ENCODE measurements at regions not wholly inside any gene's neighbourhood (a gene's known extent, or its start where the extent isn't known, plus 50 kb on each side); places are given as distances from the start of the nearest gene placed in this dataset.

GRCh38 chr2:198385326-198385725 lies 580.9 kb downstream of the PLCL1 start:
- no peak for DNase-seq

- no peak for DNase-seq
Measured at GRCh38 chr2:198383392-198383791, 579.0 kb downstream of the PLCL1 start.

- DNase-seq, result no peak
Measured at GRCh38 chr2:198382811-198383210, 578.4 kb downstream of the PLCL1 start.

- no peak for DNase-seq
Measured at GRCh38 chr2:198376677-198377076, 572.3 kb downstream of the PLCL1 start.

- DNase-seq, result no peak
Measured at GRCh38 chr2:198375083-198375410, 570.7 kb downstream of the PLCL1 start.

- DNase-seq, result peak; percentile 50
Measured at GRCh38 chr2:198374375-198375082, 570.1 kb downstream of the PLCL1 start.

- no peak for DNase-seq
Measured at GRCh38 chr2:198371921-198372543, 567.6 kb downstream of the PLCL1 start.

- no peak for DNase-seq
Measured at GRCh38 chr2:198371329-198371728, 566.9 kb downstream of the PLCL1 start.

GRCh38 chr2:198368089-198368488 lies 563.7 kb downstream of the PLCL1 start:
- no peak for DNase-seq

- no peak for DNase-seq
Measured at GRCh38 chr2:198362740-198363139, 558.3 kb downstream of the PLCL1 start.

- DNase-seq, result no peak
Measured at GRCh38 chr2:198359308-198359707, 554.9 kb downstream of the PLCL1 start.

GRCh38 chr2:198356157-198356556 lies 551.8 kb downstream of the PLCL1 start:
- no peak for DNase-seq

- DNase-seq, result no peak
Measured at GRCh38 chr2:198351647-198352046, 547.3 kb downstream of the PLCL1 start.

GRCh38 chr2:198347946-198348345 lies 543.6 kb downstream of the PLCL1 start:
- no peak for DNase-seq

- no peak for DNase-seq
Measured at GRCh38 chr2:198347349-198347748, 543.0 kb downstream of the PLCL1 start.

- no peak for DNase-seq
Measured at GRCh38 chr2:198343471-198343870, 539.1 kb downstream of the PLCL1 start.

GRCh38 chr2:198340846-198341245 lies 536.5 kb downstream of the PLCL1 start:
- no peak for DNase-seq

GRCh38 chr2:198339116-198339515 lies 534.7 kb downstream of the PLCL1 start:
- DNase-seq, result no peak

- no peak for DNase-seq
Measured at GRCh38 chr2:198337368-198337767, 533.0 kb downstream of the PLCL1 start.

- DNase-seq, result no peak
Measured at GRCh38 chr2:198328454-198328853, 524.1 kb downstream of the PLCL1 start.

GRCh38 chr2:198327526-198327925 lies 523.1 kb downstream of the PLCL1 start:
- DNase-seq, result no peak

- no peak for DNase-seq
Measured at GRCh38 chr2:198326431-198326830, 522.0 kb downstream of the PLCL1 start.

GRCh38 chr2:198325359-198325758 lies 521.0 kb downstream of the PLCL1 start:
- DNase-seq, result no peak

- no peak for DNase-seq
Measured at GRCh38 chr2:198324071-198324470, 519.7 kb downstream of the PLCL1 start.

- no peak for DNase-seq
Measured at GRCh38 chr2:198322275-198322674, 517.9 kb downstream of the PLCL1 start.
